ENCODE measurements at regions not wholly inside any gene's neighbourhood (a gene's known extent, or its start where the extent isn't known, plus 50 kb on each side); places are given as distances from the start of the nearest gene placed in this dataset.

DNA sequence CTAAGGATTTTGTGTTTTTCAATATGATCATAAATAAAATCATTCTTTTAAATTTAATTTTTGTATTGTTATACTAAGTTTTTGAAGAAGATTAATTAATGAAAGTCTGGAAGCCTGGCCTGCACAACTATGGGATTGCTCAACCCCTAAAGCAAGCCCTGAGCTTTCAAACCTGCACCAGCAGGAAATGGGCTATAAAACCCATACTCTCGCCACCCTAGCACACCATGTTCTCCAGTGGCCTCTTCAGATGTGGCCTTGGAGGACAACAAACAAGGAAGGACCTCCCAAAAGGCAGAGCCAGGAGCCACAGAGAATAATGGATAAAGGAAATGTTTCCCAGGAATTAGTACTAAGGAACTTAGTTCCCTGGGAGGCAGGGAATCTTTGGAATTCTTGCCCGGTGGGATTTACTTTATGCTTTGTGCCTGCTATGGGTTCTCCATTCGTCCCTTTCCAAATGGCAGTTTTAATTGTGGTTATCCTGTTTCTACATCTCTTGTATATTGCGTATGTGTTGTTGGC is 212.5 kb downstream of the ZFP36L2 start:
- Mint-ChIP-seq H3K27me3 (ENCODE audit: insufficient read depth, low read depth, poor library complexity) (peaks cover 15% of the 10 kb centered on the region), H3K4me1 (peaks cover 11% of the 10 kb centered on the region; the same call in 2 of the 3 replicates), H3K27ac (no peak overlapping the region), H3K9me3 (no peaks in the 10 kb centered on the region), H3K36me3 (ENCODE audit: low read depth) (no peaks in the 10 kb centered on the region), H3K4me3 (no peak overlapping the region)
- ATAC-seq: no peak; the same call in 2 of the 3 replicates
- H3K27ac ChIP-seq (ENCODE audit: low read depth): 0 out of 2 replicates have a peak overlapping the region, but pooled peaks have one; percentile 46
- peaks cover 7% of the 10 kb centered on the region; the same call in 1 of the 2 replicates for H3K4me1 ChIP-seq (ENCODE audit: insufficient read depth)
- H3K4me2 ChIP-seq: no peak overlapping the region
- no peak overlapping the region for H2AFZ ChIP-seq
- no peaks in the 10 kb centered on the region for H4K20me1 ChIP-seq (replicated peaks; ENCODE audit: insufficient read depth)
- DNase-seq (ENCODE audit: low spot score): peak; percentile 38
- H3K79me2 ChIP-seq (replicated peaks; ENCODE audit: insufficient read depth): no peaks in the 10 kb centered on the region
- H3K27me3 ChIP-seq (ENCODE audit: insufficient read depth): no peaks in the 10 kb centered on the region
- 0 out of 2 replicates have a peak, but pooled peaks cover 3% of the 10 kb centered on the region for H3K9me2 ChIP-seq (ENCODE audit: insufficient read depth)
- H3K4me3 ChIP-seq: no peak overlapping the region
- H3F3A ChIP-seq (replicated peaks; ENCODE audit: low read depth): no peaks in the 10 kb centered on the region
- TF ChIP-seq EZH2phosphoT487 (IDR thresholded peaks at IDR 0.05; ENCODE audit: unreplicated experiment) (no peak), ZNF331 (CRISPR knock-in tag; IDR thresholded peaks at IDR 0.05; ENCODE audit: low read depth) (no peak), CTCF (conservative IDR thresholded peaks at IDR 0.05; ENCODE audit: low read depth in 2 of 2) (no peak), NANOG (IDR thresholded peaks at IDR 0.05; ENCODE audit: borderline replicate concordance) (no peak), POLR2AphosphoS5 (IDR thresholded peaks at IDR 0.05; ENCODE audit: low read depth) (no peak), CREB1 (CRISPR knock-in tag; IDR thresholded peaks at IDR 0.05; ENCODE audit: low read depth) (no peak), STAT1 (IDR thresholded peaks at IDR 0.05; ENCODE audit: unreplicated experiment) (no peak)
- TF ChIP-seq, protein P1, sequence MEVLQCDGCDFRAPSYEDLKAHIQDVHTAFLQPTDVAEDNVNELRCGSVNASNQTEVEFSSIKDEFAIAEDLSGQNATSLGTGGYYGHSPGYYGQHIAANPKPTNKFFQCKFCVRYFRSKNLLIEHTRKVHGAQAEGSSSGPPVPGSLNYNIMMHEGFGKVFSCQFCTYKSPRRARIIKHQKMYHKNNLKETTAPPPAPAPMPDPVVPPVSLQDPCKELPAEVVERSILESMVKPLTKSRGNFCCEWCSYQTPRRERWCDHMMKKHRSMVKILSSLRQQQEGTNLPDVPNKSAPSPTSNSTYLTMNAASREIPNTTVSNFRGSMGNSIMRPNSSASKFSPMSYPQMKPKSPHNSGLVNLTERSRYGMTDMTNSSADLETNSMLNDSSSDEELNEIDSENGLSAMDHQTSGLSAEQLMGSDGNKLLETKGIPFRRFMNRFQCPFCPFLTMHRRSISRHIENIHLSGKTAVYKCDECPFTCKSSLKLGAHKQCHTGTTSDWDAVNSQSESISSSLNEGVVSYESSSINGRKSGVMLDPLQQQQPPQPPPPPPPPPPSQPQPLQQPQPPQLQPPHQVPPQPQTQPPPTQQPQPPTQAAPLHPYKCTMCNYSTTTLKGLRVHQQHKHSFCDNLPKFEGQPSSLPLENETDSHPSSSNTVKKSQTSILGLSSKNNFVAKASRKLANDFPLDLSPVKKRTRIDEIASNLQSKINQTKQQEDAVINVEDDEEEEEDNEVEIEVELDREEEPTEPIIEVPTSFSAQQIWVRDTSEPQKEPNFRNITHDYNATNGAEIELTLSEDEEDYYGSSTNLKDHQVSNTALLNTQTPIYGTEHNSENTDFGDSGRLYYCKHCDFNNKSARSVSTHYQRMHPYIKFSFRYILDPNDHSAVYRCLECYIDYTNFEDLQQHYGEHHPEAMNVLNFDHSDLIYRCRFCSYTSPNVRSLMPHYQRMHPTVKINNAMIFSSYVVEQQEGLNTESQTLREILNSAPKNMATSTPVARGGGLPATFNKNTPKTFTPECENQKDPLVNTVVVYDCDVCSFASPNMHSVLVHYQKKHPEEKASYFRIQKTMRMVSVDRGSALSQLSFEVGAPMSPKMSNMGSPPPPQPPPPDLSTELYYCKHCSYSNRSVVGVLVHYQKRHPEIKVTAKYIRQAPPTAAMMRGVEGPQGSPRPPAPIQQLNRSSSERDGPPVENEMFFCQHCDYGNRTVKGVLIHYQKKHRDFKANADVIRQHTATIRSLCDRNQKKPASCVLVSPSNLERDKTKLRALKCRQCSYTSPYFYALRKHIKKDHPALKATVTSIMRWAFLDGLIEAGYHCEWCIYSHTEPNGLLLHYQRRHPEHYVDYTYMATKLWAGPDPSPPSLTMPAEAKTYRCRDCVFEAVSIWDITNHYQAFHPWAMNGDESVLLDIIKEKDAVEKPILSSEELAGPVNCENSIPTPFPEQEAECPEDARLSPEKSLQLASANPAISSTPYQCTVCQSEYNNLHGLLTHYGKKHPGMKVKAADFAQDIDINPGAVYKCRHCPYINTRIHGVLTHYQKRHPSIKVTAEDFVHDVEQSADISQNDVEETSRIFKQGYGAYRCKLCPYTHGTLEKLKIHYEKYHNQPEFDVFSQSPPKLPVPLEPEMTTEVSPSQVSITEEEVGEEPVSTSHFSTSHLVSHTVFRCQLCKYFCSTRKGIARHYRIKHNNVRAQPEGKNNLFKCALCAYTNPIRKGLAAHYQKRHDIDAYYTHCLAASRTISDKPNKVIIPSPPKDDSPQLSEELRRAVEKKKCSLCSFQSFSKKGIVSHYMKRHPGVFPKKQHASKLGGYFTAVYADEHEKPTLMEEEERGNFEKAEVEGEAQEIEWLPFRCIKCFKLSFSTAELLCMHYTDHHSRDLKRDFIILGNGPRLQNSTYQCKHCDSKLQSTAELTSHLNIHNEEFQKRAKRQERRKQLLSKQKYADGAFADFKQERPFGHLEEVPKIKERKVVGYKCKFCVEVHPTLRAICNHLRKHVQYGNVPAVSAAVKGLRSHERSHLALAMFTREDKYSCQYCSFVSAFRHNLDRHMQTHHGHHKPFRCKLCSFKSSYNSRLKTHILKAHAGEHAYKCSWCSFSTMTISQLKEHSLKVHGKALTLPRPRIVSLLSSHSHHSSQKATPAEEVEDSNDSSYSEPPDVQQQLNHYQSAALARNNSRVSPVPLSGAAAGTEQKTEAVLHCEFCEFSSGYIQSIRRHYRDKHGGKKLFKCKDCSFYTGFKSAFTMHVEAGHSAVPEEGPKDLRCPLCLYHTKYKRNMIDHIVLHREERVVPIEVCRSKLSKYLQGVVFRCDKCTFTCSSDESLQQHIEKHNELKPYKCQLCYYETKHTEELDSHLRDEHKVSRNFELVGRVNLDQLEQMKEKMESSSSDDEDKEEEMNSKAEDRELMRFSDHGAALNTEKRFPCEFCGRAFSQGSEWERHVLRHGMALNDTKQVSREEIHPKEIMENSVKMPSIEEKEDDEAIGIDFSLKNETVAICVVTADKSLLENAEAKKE (CRISPR knock-in tag; IDR thresholded peaks at IDR 0.05): 0 out of 2 replicates have a peak, but pooled peaks have one; percentile 15
- no peaks in the 10 kb centered on the region for H3K36me3 ChIP-seq (ENCODE audit: insufficient read depth)

All from GM23338 (cell line).